Activated CD4-positive, alpha-beta T cell treated with anti-CD3 and anti-CD28 coated beads, Interleukin-2, amount 50 U/mL, for 4 hours (primary cell): ENCODE measurements at regions not wholly inside any gene's neighbourhood (a gene's known extent, or its start where the extent isn't known, plus 50 kb on each side); places are given as distances from the start of the nearest gene placed in this dataset.
"Not testable (repeated sequence)": the region's sequence is repeated elsewhere in the genome, so short reads cannot be mapped to it uniquely, and the experiment has no call there.

Experiments
- DNase-seq, 2 experiments: peaks; one replicate each; pipeline ENCODE4 v3.0.0-alpha.2; 2020

GRCh38 chrX:124720532-124720931 lies 374.2 kb downstream of the SH2D1A start:
- DNase-seq: no peak

DNA sequence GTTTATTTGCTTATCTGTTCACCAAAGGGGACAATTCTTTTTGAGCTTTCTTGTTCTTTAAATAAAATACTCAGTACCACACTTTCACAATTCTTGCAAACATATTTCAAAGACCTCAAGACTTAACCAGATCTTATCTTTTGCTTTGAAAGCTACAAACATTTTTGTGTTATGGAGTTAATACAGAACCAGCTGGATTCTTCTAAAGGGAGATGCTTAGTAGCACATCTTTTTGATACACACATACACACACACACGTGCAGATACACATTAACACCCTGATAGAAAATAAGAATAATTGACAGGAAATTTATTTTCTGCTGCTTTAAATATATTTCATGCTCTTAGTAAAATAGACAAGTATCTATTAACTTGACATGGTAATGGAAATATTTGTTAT lies 379.1 kb downstream of the SH2D1A start:
- no peak for DNase-seq

DNA sequence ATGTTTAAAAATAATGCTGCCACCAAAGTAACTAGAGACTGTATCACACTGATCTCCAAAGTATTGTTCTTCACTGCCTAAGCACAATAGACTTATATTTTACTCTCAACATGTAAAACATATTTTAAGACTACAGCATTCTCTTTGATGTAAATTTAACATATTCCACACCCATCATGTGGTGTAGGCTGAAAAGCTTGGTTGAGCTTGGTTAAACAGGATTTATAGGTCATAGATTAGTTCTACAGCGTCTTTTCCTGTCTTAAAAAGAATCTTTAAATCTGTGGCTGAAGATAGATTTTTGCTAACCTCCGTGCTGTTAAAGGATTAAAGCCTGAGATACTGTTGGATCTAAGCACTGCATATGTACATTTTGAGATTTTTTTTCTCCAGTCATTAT lies 379.9 kb downstream of the SH2D1A start:
- no peak for DNase-seq

DNA sequence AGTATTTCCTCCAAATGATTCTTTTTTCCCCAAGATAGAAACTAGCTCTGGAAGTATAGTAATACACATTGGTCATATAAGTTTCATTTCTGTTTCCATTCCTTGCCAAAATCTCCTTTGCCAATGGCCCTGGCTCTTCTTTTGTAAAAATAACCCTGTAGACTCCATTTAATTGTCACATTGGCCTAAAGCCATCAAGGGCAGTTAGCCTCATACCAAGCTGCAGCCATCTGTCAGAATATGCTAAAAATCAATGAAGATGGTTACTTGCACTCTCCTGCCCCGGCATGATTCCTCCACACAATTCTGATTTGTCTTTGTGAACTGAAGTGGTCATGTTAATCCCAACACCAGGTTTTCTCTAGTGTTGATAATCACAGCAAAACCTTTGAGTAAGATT lies 380.5 kb downstream of the SH2D1A start:
- no peak for DNase-seq

GRCh38 chrX:124736553-124737270 lies 390.3 kb downstream of the SH2D1A start:
- DNase-seq: peak; percentile 36 to 45

DNA sequence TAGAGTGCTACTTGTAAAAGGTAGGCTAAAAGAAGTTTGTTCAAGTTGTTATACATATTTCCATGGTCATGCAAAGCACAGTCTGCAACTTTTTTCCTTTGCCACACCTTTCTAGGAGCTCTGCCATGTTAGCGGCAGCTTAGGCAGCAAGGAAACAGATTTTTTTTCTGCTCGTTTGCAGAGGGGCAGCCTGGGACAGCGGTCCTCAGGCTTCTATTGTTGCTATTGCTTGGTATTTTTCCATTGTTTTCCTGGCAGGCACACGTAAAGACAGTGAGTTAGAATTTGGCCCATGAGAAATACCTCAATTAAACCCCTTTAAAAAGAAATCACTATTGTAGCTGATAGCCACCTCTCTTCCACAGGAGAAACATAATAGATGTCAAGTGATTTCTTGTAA lies 391.4 kb downstream of the SH2D1A start:
- no peak for DNase-seq

- DNase-seq: no peak
Observed at GRCh38 chrX:124747295-124747694, 400.9 kb downstream of the SH2D1A start.

DNA sequence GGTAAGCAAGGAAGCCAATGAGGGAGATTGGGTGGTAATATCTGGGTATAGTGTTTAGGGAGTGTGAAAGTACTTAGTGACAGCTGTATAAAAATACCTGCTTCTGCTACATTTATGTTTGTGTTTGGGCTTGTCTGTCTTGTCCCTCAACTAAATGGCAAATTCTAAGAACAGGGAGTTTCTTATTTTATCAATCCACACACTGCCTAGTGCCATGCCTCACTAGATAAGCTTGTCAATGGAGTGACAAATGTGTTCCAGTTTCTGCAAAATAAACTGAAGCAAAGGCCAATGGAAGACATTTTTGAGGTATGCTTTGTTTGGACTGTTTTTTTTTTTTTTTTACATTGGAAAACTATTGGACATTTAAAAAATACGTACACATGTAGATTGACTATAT lies 418.0 kb downstream of the SH2D1A start:
- DNase-seq: no peak

DNA sequence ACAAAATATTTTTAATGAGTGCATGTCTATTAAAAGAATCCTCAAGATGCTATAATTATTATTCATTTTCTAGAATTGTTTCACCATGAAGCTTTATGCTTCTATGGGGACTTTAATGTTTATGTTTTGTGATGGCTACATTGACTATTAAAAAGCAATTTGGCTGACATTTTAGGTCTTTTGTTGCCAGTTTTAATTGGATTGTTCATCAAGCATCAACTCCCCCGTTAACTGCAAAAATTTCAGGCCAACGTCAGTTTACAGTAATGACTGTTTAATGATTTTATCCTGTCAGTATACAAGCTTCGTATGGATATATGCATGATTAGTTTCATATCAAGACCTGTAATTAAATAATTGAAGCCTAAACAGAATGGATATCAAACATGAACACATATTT lies 422.8 kb downstream of the SH2D1A start:
- no peak for DNase-seq

DNA sequence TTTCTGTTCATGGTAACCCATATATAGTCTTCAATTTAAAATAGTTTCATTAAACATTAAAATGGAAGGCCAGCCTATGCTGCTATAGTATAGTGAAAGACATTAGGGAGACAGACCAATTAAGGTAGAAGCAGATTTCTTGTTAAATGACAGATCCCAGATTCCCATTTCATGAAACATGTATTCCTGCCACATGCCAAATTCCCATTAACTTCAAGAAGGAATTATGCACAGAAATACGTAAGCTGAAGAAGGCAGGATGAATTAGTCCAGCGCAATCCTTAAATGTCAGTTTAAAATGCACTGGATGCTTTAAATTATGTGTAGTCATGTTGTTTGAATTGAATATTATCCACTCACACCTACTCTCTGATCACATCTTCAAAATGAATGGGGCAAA lies 424.9 kb downstream of the SH2D1A start:
- DNase-seq: no peak

GRCh38 chrX:124788253-124788652 lies 441.9 kb downstream of the SH2D1A start:
- not testable (repeated sequence) for DNase-seq

DNA sequence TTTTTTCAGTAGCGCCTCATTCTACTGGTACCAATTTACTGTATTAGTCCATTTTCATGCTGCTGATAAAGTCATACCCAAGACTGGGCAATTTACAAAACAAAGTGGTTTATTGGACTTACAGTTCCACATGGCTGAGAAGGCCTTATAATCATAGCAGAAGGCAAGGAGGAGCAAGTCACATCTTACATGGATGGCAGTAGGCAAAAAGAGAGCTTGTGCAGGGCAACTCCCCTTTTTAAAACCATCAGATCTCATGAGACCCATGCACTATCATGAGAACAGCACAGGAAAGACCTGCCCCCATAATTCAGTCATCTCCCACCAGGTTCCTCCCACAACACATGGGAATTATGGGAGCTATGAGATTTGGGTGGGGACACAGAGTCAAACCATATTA lies 443.5 kb downstream of the SH2D1A start:
- DNase-seq: not testable (repeated sequence)

DNA sequence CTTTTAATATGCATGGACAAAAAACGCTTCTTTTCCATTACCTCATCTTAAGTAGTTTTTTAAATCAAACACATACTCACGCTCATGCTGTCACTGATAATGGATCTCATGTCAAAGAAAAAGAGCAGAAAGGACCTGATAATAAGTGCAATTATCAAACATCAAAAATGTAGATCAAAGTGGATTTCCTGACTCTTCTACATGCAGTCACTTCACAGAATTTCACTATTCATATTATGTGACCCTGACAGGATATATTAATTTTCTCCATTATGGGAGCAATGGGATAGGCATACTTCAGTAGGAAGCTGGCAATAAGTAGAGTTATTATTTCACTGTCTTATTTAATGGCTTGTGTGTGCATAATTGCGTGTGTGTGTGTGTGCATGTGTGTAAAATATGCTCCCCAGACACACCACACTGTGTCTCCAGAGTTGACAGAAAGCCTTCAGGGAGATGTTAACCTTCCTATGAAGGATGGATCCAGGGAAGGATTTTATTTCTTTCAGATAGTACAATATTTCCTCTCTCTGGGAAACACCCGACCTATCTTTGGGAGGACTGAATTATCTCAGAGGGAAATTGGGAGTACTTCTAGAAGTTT lies 445.2 kb downstream of the SH2D1A start:
- DNase-seq: no peak

DNA sequence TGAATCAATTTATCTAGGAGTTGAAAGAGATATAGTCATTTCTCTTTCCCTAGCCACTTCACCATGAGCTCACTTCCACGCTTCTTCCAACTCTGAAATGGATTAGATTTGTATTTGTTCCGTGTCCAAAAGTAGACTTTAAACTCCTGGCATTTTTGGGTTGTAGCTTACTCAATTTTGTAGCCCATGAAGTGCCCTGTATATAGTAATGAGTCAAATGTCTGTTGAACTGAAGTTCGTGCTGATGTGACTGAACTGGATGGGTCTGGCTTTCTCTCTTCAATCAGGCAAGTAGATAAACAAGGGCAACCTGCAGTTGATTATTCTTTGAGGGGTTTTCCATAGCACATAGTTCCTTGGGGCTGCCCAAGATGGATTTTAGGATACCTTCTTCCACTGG lies 450.6 kb downstream of the SH2D1A start:
- DNase-seq: no peak

GRCh38 chrX:124804962-124805361 lies 458.6 kb downstream of the SH2D1A start:
- no peak for DNase-seq

GRCh38 chrX:124805486-124805885 lies 459.1 kb downstream of the SH2D1A start:
- no peak for DNase-seq

GRCh38 chrX:124814106-124814505 lies 467.7 kb downstream of the SH2D1A start:
- DNase-seq: no peak

DNA sequence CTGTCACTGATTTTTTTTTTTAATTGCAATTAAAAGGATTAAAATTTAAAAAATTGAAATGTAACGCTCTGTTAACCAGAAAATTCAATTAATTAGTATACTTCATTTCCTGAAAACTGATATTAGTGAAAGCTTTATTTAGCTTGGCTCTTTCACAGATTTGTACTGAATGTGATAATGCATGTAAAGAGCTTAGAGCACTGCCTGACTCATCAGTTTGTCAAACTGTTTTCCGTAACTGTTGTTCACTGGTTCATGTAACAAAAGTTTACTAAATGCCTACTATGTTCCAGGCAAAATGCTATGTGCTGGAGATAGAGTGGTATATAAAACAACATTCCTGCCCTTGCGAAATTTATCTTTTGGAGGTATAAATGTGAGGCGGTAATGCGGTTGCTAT lies 471.7 kb downstream of the SH2D1A start:
- no peak for DNase-seq

DNA sequence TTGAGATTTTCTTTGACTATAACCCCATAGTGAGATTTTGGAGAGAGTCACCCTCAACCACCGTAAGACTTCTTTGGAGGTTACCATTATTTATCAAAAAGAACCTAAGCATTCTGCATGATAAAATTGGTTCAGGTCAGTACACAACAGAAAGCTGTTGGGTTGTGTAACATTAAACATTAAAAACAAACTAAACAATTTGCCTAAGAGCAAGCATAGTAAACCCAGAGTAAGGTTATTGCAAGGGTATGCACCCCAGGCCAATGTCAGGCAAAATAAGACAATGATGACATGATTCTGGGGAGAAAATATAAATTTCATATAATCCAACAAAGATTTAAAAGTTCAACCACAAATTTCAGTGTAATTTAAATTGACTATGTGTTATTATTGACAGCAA lies 472.4 kb downstream of the SH2D1A start:
- no peak for DNase-seq

DNA sequence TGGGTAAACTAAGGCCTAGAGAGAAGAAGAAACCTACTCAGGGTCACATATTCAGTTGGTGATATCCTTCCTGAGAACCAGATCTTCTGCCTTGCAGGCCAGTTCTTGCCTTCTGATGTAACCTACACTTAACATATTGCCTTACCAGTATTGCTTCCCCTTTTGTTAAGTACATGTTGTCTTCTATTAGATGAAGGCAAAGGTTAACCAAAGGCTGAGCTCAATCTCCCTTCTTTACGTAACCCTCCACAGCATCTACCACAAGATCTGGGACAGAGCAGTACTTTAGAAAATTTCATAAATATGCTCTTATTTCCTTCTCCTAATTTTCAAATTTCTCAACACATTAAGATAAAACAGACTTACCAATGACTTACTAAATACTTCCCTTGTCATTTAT lies 474.4 kb downstream of the SH2D1A start:
- no peak for DNase-seq

DNA sequence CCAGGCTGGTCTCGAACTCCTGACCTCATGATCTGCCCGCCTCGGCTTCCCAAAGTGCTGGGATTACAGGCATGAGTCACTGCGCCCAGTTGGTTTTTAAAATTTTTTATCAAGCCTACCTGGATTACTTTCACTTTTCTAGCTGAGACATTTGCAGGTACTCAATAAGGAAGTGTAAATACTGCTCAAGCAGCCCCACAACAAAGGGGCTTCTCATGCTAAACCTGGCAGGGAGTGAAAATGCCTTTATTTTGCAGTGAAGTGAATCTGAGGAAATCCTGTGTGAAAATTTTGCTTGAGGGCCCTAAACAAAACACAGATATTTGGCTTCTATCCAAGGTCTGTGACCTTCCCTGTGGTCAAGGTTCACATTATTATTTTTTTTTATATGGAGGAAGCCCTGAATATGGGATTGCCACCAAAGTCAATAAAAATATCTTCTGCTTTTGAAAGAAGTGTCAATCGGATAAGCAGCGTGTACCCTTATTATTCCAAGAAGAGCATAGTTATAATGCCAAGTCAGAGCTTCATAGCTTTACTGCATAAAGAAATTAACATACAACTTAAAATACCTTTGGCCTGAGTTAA lies 481.0 kb downstream of the SH2D1A start:
- no peak for DNase-seq

GRCh38 chrX:124829930-124830329 lies 483.6 kb downstream of the SH2D1A start:
- no peak for DNase-seq

DNA sequence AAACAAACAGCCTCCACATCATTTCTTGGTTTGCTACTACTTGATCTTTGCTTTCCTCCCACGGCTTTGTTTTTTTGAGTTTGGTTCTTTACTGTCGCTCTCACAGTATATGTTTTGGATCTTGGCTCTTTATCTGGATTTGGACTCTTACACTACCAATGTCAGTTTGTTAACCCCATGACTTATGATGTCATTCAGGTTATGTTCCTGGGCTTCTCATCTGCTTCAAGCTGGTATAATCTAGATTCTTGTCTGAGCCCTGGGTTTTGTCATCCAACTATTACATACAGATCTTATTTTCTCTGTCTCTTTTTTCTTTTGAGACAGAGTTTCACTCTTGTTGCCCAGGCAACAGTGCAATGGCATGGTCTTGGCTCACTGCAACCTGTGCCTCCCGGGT lies 482.9 kb upstream of the TEX13C start:
- no peak for DNase-seq

DNA sequence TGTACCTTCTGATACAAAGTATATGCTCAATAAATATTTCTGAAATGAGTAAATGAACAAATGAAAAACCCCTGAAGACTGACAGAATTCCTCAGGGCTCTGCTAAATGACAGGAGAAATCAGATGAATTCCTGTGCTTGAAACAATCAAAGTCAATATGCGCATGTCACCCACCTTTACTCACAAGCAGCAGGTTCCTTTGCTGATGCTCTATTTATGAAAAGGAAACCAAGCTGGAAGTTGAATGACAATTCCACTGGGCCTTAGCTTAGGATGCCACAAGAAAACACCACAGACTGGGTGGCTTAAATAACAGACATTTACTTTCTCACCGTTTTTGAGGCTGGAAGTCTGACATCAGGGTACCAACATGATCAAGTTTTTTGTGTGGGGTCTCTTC lies 477.5 kb upstream of the TEX13C start:
- DNase-seq: no peak

GRCh38 chrX:124860736-124861135 lies 458.9 kb upstream of the TEX13C start:
- DNase-seq: no peak
